HG02678 (cell line): ENCODE measurements at regions not wholly inside any gene's neighbourhood (a gene's known extent, or its start where the extent isn't known, plus 50 kb on each side); places are given as distances from the start of the nearest gene placed in this dataset.
"Not testable (repeated sequence)": the region's sequence is repeated elsewhere in the genome, so short reads cannot be mapped to it uniquely, and the experiment has no call there.

Source experiments
- ATAC-seq: cut with Tn5 transposase; IDR thresholded peaks from one replicate; pipeline ENCODE4 v1.9.1; 2021; ENCODE audit warnings: mild to moderate bottlenecking, moderate library complexity; ENCODE audit not compliant: unreplicated experiment

GRCh38 chr6:27775138-27775795 is 136.9 kb downstream of the OR2B2 start:
- not testable (repeated sequence) for ATAC-seq

GRCh38 chr6:27774264-27774600 is 138.0 kb downstream of the OR2B2 start:
- not testable (repeated sequence) for ATAC-seq

DNA sequence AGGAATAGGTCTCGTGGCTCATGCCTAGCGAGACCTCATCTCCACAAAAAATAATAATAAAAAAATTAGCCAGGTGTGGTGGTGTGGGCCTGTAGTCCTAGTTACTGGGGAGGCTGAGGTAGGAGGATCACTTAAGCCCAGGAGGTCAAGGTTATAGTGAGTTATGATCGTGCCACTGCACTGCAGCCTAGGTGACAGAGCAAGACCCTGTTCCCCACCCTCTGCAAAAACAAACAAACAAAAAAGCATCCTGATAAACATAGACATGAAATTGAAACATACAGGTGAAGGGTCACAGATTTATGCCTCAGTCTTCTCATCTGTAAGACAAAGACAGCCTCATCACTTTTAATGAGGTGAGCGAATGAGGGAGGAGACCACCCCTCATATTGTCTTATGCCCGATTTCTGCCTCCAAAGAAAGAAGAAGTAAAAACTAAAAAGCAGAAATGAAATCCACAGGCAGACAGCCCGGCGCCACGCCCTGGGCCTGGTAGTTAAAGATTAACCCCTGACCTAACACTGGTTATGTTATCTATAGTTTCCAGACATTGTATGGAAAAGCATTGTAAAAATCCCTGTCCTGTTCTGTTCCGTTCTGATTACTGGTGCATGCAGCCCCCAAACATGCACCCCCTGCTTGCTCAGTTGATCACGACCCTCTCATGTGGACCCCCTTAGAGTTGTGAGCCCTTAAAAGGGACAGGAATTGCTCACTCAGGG is 138.5 kb downstream of the OR2B2 start:
- ATAC-seq, result not testable (repeated sequence)

GRCh38 chr6:27772261-27773001 is 139.8 kb downstream of the OR2B2 start:
- ATAC-seq, result peak; percentile 76

DNA sequence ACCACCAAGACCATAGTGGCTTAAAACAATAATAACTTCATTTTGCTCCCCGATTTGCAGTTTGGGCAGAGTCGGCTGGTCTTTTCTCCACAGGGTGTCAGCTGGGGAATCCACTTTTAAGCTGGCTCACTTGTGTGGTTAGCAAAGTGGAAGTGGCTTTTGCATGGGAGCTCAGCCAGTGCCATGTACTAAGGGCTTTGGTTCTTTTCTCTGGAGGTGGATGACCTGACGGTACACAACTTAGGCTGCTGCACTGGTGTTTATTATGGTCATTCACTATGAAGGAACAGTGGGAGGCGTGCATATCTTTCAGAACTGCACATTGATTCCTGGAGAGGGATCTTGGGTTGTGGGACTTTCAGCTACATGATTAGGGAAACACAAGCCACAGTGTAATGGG is 141.0 kb downstream of the OR2B2 start:
- ATAC-seq, result no peak

GRCh38 chr6:27770724-27771123 is 141.5 kb downstream of the OR2B2 start:
- ATAC-seq, result no peak

DNA sequence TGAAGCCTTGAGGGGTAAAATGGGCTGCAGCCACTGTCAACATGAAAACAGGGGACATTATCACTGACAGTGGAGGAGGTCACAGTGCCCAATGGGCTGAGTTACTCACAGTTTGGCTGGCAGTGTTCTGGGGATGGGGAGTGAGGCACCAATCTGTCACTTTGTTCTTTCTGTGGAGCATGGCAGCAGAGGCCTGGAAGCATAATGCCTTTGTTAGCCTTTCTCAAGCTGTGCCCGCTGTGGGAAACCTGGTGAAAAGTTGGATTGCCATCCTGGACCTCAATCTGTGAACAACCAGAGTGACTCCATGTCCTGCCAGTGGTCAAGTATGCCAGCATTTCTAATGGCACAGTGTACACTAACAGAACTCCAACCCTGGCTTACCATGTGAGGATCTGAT is 143.6 kb downstream of the OR2B2 start:
- no peak for ATAC-seq

GRCh38 chr6:27767851-27768250 is 144.3 kb downstream of the OR2B2 start:
- no peak for ATAC-seq

- ATAC-seq, result no peak
Observed at GRCh38 chr6:27766405-27766804, 145.8 kb downstream of the OR2B2 start.

DNA sequence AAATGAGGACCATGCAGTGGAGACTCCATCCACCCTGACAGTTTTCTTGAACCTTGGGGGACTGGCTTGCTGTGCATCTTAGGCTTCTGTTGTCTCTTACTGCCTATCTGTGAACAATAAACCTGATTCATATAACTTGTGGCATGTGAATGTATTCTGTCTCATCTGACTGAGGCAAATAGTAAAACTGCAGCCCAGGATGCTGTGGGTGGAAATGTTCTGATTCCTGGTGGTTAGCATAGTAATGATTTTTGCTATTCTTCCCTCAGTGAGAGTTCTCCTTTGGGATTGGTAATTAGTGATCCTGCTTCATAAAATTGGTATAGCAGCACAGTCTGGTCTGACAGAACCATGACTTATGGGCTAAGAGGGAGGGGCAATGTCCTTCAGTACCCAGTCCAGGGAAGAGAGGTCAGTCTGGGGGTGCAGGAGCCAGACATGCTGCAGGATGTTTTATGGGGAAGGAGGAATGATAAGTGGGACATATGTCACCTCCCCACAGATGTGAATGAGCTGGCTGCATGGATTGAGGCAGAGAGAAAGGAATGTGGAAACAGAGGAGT is 147.1 kb downstream of the OR2B2 start:
- ATAC-seq, result no peak

- ATAC-seq, result peak; percentile 37
Observed at GRCh38 chr6:27761391-27761790, 150.8 kb downstream of the OR2B2 start.

- ATAC-seq, result no peak
Observed at GRCh38 chr6:27760464-27760863, 151.7 kb downstream of the OR2B2 start.

DNA sequence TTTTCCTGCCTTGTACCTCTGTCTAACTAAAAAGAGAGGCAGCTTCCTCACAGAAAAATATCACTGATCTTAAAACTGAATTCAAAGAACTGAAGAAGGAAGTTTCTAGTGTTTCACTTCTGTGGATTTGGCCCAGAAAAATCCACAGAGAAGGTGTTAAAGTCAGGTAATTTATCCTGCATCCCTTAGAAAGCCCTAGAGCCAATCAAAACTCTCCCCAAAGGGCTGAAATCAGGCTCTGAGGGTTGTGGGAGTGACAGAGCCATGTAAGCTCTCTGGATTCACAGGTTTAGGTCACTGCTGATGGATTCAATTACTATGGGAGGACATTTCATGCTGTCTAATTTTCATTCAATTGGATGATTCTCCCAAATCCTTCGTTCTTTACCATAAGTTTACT is 152.3 kb downstream of the OR2B2 start:
- no peak for ATAC-seq

- ATAC-seq, result no peak
Observed at GRCh38 chr6:27758491-27758890, 153.7 kb downstream of the OR2B2 start.

DNA sequence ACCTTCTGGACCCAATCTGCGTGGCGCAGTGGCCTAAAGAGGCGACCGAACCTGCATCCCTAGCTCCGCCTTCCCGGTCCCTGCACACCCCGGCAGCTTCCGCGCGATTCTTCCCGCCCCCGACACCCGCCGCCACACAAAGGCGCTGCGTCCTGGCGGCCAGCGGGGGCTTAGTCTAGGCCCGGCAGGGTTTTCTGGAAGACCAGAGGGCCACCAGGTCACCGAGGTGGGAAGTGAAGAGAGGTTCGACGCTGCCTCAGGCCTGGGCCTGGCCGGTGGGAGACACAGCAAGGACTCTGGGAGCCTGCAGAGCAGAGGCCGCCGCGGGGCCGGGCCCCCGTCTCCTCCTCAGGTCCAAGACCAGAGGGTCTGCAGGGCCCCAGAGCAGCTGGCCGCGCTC is 154.9 kb downstream of the OR2B2 start:
- no peak for ATAC-seq

GRCh38 chr6:27755768-27756167 is 156.4 kb downstream of the OR2B2 start:
- ATAC-seq, result no peak

- no peak for ATAC-seq
Observed at GRCh38 chr6:27754408-27754782, 157.8 kb downstream of the OR2B2 start.

DNA sequence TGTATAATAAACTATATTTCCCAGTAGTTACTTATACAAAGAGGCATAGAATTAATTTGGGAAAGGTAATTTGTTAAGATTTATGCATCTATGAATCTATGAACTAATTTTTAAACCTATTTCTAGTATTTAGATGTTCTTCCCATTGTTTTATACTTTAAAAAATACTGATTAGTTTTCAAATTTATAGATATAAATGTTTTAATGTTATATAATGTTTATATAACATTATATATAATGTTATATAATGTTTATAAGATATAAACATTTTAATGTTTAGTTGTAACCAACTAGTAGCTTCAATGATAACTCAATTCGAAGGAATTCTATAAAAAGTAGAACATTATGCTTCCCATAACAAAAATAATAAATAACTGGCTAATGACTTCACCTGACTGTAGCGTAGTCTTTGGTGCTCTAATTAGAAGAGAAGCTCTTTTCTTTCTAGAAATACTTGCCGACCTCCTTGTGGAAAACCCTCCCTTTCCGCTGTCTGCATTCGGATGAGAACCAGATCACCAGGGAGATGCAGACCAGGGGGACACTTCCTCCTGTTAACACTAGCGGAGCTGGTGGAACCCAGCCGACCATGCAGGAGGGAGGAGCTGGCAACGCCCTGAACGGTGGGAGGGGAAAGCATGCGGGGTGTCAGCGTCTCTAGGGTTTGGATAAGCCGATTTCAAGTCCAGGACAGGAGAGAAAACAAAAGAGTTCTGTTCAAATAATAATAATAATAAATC is 158.4 kb downstream of the OR2B2 start:
- ATAC-seq, result peak; percentile 60

GRCh38 chr6:27752038-27752885 is 159.9 kb downstream of the OR2B2 start:
- ATAC-seq, result no peak

DNA sequence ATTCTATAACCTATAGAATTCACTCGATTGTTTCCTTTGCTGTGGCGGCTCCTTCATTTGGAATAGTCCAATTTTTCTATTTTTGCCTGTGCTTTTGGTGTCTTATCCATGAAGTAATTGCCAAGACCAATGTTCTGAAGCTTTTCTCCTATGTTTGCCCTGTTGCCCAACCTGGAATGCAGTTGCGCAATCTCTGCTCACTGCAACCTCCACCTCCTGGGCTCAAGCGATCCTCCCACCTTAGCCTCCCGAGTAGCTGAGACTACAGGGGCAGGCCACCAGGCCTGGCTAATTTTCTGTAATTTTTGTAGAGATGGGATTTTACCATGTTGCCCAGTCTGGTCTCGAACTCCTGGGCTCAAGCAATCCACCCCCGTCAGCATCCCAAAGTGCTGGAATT is 163.5 kb downstream of the OR2B2 start:
- ATAC-seq, result no peak
